Liver (tissue), 8 donors: ENCODE measurements at regions not wholly inside any gene's neighbourhood (a gene's known extent, or its start where the extent isn't known, plus 50 kb on each side); places are given as distances from the start of the nearest gene placed in this dataset.

Source experiments
- DNase-seq: peaks from one replicate; pipeline ENCODE4 v3.0.0-alpha.2; 2017; ENCODE audit warnings: low spot score
- H3K27ac ChIP-seq, 2 donors: one replicate each; pipeline ENCODE4 v1.7.0; 2013; ENCODE audit warnings: inconsistent platforms in 2 of 2, low read length in 2 of 2, control low read depth in 1 of 2, low read depth in 1 of 2, mild to moderate bottlenecking in 1 of 2
- H3K27me3 ChIP-seq, 4 donors: one replicate each; pipeline versions ENCODE4 v1.6.1 to v1.7.0; 2013; ENCODE audit warnings: low read length in 3 of 4, inconsistent platforms in 1 of 4, mild to moderate bottlenecking in 1 of 4, moderate library complexity in 1 of 4; ENCODE audit not compliant: control insufficient read depth in 4 of 4, insufficient read depth in 4 of 4
- H3K36me3 ChIP-seq, 4 donors: one replicate each; pipeline versions ENCODE4 v1.6.1 to v1.7.0; 2013; ENCODE audit warnings: low read length in 3 of 4, mild to moderate bottlenecking in 3 of 4, low read depth in 1 of 4, moderate library complexity in 1 of 4; ENCODE audit not compliant: control insufficient read depth in 4 of 4, insufficient read depth in 3 of 4
- H3K4me1 ChIP-seq, 4 donors: one replicate each; pipeline versions ENCODE4 v1.6.1 to v1.7.0; 2013; ENCODE audit warnings: low read length in 3 of 4, mild to moderate bottlenecking in 3 of 4, moderate library complexity in 1 of 4; ENCODE audit not compliant: control insufficient read depth in 4 of 4, insufficient read depth in 4 of 4
- H3K4me3 ChIP-seq, 3 donors: one replicate each; pipeline versions ENCODE4 v1.6.1 to v1.7.0; 2013; ENCODE audit warnings: low read length in 3 of 3, control low read depth in 1 of 3, low read depth in 1 of 3, mild to moderate bottlenecking in 1 of 3
- H3K9ac ChIP-seq, 2 donors: one replicate each; pipeline ENCODE4 v1.7.0; 2013; ENCODE audit warnings: low read length in 2 of 2, mild to moderate bottlenecking in 2 of 2, moderate library complexity in 2 of 2, control low read depth in 1 of 2, low read depth in 1 of 2
- H3K9me3 ChIP-seq, 4 donors: one replicate each; pipeline versions ENCODE4 v1.6.1 to v1.7.0; 2013; ENCODE audit warnings: low read length in 3 of 4; ENCODE audit not compliant: control insufficient read depth in 4 of 4
- ATF3 ChIP-seq: IDR thresholded peaks from 2 replicates; pipeline ENCODE4 v1.6.1; 2016; ENCODE audit warnings: antibody characterized with exemption
- CTCF ChIP-seq: fragments of 150-350 bp; IDR thresholded peaks from 2 replicates; pipeline ENCODE4 v1.5.1; 2017; ENCODE audit warnings: improper control_type of control experiment, low read depth, low read length; ENCODE audit not compliant: missing input control
- EGR1 ChIP-seq, 2 donors: IDR thresholded peaks; 2 replicates each; pipeline ENCODE4 v1.6.1; 2016 to 2018; ENCODE audit warnings: antibody characterized with exemption in 2 of 2, low read depth in 2 of 2
- FOXA1 ChIP-seq: IDR thresholded peaks from 2 replicates; pipeline ENCODE4 v1.6.1; 2016; ENCODE audit warnings: antibody characterized with exemption
- FOXA2 ChIP-seq: IDR thresholded peaks from 2 replicates; pipeline ENCODE4 v1.6.1; 2016; ENCODE audit warnings: antibody characterized with exemption
- GABPA ChIP-seq, 2 donors: IDR thresholded peaks in 1 of 2; conservative IDR thresholded peaks in 1 of 2; 2 replicates each; pipeline ENCODE4 v1.6.1; 2016; ENCODE audit warnings: antibody characterized with exemption in 2 of 2, mild to moderate bottlenecking in 1 of 2, moderate library complexity in 1 of 2
- HNF4A ChIP-seq, 2 donors: conservative IDR thresholded peaks; 2 replicates each; pipeline ENCODE4 v1.6.1; 2016; ENCODE audit warnings: antibody characterized with exemption in 2 of 2, mild to moderate bottlenecking in 2 of 2
- HNF4G ChIP-seq: IDR thresholded peaks from 2 replicates; pipeline ENCODE4 v1.6.1; 2016; ENCODE audit warnings: antibody characterized with exemption
- JUND ChIP-seq, 2 donors: IDR thresholded peaks; 2 replicates each; pipeline ENCODE4 v1.6.1; 2016; ENCODE audit warnings: antibody characterized with exemption in 2 of 2
- MAX ChIP-seq: IDR thresholded peaks from 2 replicates; pipeline ENCODE4 v1.6.1; 2016; ENCODE audit warnings: antibody characterized with exemption
- NR2F2 ChIP-seq: IDR thresholded peaks from 2 replicates; pipeline ENCODE4 v1.6.1; 2016; ENCODE audit warnings: antibody characterized with exemption
- RAD21 ChIP-seq, 2 donors: IDR thresholded peaks; 2 replicates each; pipeline ENCODE4 v1.6.1; 2016; ENCODE audit warnings: antibody characterized with exemption in 2 of 2, mild to moderate bottlenecking in 2 of 2
- RXRA ChIP-seq, 2 donors: IDR thresholded peaks; 2 replicates each; pipeline ENCODE4 v1.6.1; 2017 to 2018; ENCODE audit warnings: antibody characterized with exemption in 2 of 2, mild to moderate bottlenecking in 1 of 2
- SP1 ChIP-seq: IDR thresholded peaks from 2 replicates; pipeline ENCODE4 v1.6.1; 2018; ENCODE audit warnings: antibody characterized with exemption, mild to moderate bottlenecking
- TAF1 ChIP-seq: conservative IDR thresholded peaks from 2 replicates; pipeline ENCODE4 v1.6.1; 2016; ENCODE audit warnings: antibody characterized with exemption, mild to moderate bottlenecking
- YY1 ChIP-seq: IDR thresholded peaks from 2 replicates; pipeline ENCODE4 v1.6.1; 2016; ENCODE audit warnings: antibody characterized with exemption, mild to moderate bottlenecking
- WGBS: extraction: QIAGEN DNeasy Blood & Tissue Kit; methylation state at CpG from one replicate; pipeline ENCODE4 v1.1.7; 2013; 5-methylcytosine and 5-hydroxymethylcytosine counted together
- TF ChIP-seq, protein P1 (sequence below): IDR thresholded peaks from 2 replicates; pipeline ENCODE4 v1.6.1; 2016; ENCODE audit warnings: antibody characterized with exemption
- donor health status: healthy.
- donor health status: healthy.
- donor health status: healthy.
- donor health status: healthy.
- donor health status: healthy.

DNA sequence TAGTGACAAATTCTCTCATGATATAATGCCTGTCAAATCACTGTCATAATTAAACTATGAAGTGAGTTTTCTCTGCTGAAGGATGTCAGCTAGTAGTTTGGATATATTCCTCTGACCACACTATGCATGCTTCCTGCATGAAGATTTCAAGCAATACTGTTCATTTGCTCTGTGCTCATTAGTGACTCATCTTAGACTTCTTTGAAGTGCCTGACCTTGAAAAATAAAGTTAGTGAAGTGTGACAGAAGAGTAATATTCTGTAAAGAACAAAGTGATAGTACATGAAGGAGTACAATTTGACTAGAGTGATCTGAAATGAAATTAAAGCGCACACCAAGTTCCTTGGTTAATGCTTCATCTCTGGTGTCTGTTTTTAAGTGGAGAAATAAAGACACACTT lies 629.5 kb upstream of the ANO3 start (continued):
- TF ChIP-seq CTCF (no peak), HNF4G (no peak)

DNA sequence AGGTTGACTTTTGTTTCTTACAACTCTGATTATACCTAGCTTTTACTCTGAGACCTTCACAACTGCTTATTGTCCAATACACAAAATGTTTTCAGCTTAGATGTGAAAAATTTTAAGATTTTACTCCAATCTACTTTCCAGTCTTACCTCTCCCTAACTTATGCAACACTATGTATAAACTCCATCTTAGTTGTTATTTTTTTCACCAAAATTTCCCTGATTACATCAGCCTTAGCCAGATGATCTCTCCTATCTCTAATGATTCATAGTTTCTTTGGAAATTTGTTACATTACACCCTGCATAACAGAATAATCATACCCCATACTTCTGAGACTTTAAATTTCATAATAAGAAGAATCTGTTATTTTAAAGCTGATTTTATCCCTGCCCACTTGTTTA lies 621.0 kb upstream of the ANO3 start:
- TF ChIP-seq JUND (IDR thresholded peaks at IDR 0.05) (no peak), HNF4G (no peak), MAX (no peak), ATF3 (no peak), NR2F2 (no peak), GABPA (IDR thresholded peaks at IDR 0.05 in 1 of 2, conservative IDR thresholded peaks at IDR 0.05 in 1 of 2) (no peak), RXRA (IDR thresholded peaks at IDR 0.05) (no peak), YY1 (no peak), TAF1 (no peak), RAD21 (IDR thresholded peaks at IDR 0.05) (no peak), SP1 (no peak), CTCF (no peak), FOXA2 (no peak), EGR1 (IDR thresholded peaks at IDR 0.05; ENCODE audit: low read depth in 2 of 2) (no peak), FOXA1 (no peak)
- TF ChIP-seq, protein P1, sequence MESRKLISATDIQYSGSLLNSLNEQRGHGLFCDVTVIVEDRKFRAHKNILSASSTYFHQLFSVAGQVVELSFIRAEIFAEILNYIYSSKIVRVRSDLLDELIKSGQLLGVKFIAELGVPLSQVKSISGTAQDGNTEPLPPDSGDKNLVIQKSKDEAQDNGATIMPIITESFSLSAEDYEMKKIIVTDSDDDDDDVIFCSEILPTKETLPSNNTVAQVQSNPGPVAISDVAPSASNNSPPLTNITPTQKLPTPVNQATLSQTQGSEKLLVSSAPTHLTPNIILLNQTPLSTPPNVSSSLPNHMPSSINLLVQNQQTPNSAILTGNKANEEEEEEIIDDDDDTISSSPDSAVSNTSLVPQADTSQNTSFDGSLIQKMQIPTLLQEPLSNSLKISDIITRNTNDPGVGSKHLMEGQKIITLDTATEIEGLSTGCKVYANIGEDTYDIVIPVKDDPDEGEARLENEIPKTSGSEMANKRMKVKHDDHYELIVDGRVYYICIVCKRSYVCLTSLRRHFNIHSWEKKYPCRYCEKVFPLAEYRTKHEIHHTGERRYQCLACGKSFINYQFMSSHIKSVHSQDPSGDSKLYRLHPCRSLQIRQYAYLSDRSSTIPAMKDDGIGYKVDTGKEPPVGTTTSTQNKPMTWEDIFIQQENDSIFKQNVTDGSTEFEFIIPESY = no peak

GRCh38 chr11:25727944-25728343 lies 604.0 kb upstream of the ANO3 start:
- no peak overlapping the region for H3K9ac ChIP-seq
- WGBS = 74% methylated on average over 2 of the region's 2 CpGs
- no peaks in the 10 kb centered on the region for H3K36me3 ChIP-seq
- no peaks in the 10 kb centered on the region for H3K27me3 ChIP-seq
- H3K27ac ChIP-seq = no peak overlapping the region
- no peaks in the 10 kb centered on the region for H3K4me1 ChIP-seq
- no peak for DNase-seq
- no peak overlapping the region for H3K4me3 ChIP-seq
- TF ChIP-seq SP1 (no peak), ATF3 (no peak), CTCF (no peak), MAX (no peak), NR2F2 (no peak), TAF1 (no peak), RAD21 (IDR thresholded peaks at IDR 0.05) (no peak), RXRA (IDR thresholded peaks at IDR 0.05) (no peak), HNF4A (conservative IDR thresholded peaks at IDR 0.05) (no peak), YY1 (no peak), FOXA1 (no peak), GABPA (IDR thresholded peaks at IDR 0.05 in 1 of 2, conservative IDR thresholded peaks at IDR 0.05 in 1 of 2) (no peak), FOXA2 (no peak), HNF4G (no peak), JUND (IDR thresholded peaks at IDR 0.05) (no peak), EGR1 (IDR thresholded peaks at IDR 0.05; ENCODE audit: low read depth in 2 of 2) (no peak)
- TF ChIP-seq, protein P1 = no peak
- no peaks in the 10 kb centered on the region for H3K9me3 ChIP-seq

More for the DNA sequence above, 621.0 kb upstream of the ANO3 start:
- no peaks in the 10 kb centered on the region for H3K36me3 ChIP-seq
- H3K9me3 ChIP-seq = no peaks in the 10 kb centered on the region
- no peak overlapping the region for H3K9ac ChIP-seq
- peaks cover 0 to 3% (median 0%) of the 10 kb centered on the region in 4 donors for H3K27me3 ChIP-seq
- DNase-seq = no peak
- H3K27ac ChIP-seq = no peak overlapping the region
- no peak overlapping the region for H3K4me3 ChIP-seq
- H3K4me1 ChIP-seq = no peaks in the 10 kb centered on the region
